RWPE2 (cell line): ENCODE measurements at regions not wholly inside any gene's neighbourhood (a gene's known extent, or its start where the extent isn't known, plus 50 kb on each side); places are given as distances from the start of the nearest gene placed in this dataset.

Source experiments
- ATAC-seq: fragments of 200-7000 bp; cut with Tn5 transposase; 3 replicates; pipeline ENCODE4 v1.9.1; 2021; ENCODE audit warnings: low read depth
- DNase-seq: peaks from one replicate; pipeline ENCODE4 v3.0.0-alpha.2; 2020; ENCODE audit warnings: low spot score
- H3K27ac ChIP-seq: fragments of 450-650 bp; 2 replicates; pipeline ENCODE4 v1.5.1; 2017; ENCODE audit warnings: mild to moderate bottlenecking; ENCODE audit not compliant: poor library complexity, severe bottlenecking
- H3K27me3 ChIP-seq: fragments of 250-450 bp; sonication (Bioruptor Pico); 2 replicates; pipeline ENCODE4 v1.5.1; 2021; ENCODE audit warnings: mild to moderate bottlenecking, moderate library complexity; ENCODE audit not compliant: insufficient read depth, poor library complexity, severe bottlenecking
- H3K36me3 ChIP-seq: fragments of 250-450 bp; sonication (Bioruptor Pico); 2 replicates; pipeline ENCODE4 v1.5.1; 2020; ENCODE audit warnings: low read depth, mild to moderate bottlenecking, moderate library complexity
- H3K4me1 ChIP-seq: fragments of 250-450 bp; sonication (Bioruptor Pico); 2 replicates; pipeline ENCODE4 v1.5.1; 2021; ENCODE audit warnings: mild to moderate bottlenecking, moderate library complexity; ENCODE audit not compliant: insufficient read depth, poor library complexity, severe bottlenecking
- H3K4me3 ChIP-seq: fragments of 250-450 bp; sonication (Bioruptor Pico); 2 replicates; pipeline ENCODE4 v1.5.1; 2021; ENCODE audit warnings: mild to moderate bottlenecking, moderate library complexity; ENCODE audit not compliant: severe bottlenecking
- H3K9me3 ChIP-seq: fragments of 250-450 bp; sonication (Bioruptor Pico); 2 replicates; pipeline ENCODE4 v1.5.1; 2021; ENCODE audit warnings: mild to moderate bottlenecking, moderate library complexity; ENCODE audit not compliant: severe bottlenecking
- TF ChIP-seq, protein P1 (sequence below): fragments of 450-650 bp; IDR thresholded peaks from one replicate; pipeline ENCODE4 v1.5.1; 2017; ENCODE audit warnings: mild to moderate bottlenecking, moderate library complexity; ENCODE audit not compliant: poor library complexity, severe bottlenecking

DNA sequence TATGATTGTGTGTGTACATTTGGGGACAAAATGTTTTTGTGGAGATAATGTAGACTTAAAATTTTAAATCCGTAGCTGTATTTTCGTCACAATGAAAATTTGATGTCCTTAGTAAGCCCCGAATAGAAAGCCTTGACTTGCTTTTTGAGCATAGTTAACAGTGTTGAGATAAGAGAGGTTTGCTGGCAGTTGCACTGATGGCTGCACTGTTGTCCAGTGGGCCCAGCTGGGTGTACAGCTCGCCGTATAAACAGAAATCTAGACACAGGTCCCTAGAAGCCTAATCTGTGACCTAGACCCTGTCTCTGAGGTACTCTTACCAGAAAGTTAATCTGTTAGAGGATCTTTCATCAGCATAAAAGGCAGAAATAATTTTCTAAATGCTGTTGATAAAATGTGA, 271.3 kb upstream of the DMRT1 start:
- Histone ChIP-seq H3K4me3 (no peak overlapping the region), H3K36me3 (no peaks in the 10 kb centered on the region), H3K9me3 (no peaks in the 10 kb centered on the region), H3K4me1 (peaks cover 18% of the 10 kb centered on the region), H3K27me3 (no peaks in the 10 kb centered on the region), H3K27ac (no peak overlapping the region)
- DNase-seq (no peak), ATAC-seq (no peak)
- TF ChIP-seq, protein P1, sequence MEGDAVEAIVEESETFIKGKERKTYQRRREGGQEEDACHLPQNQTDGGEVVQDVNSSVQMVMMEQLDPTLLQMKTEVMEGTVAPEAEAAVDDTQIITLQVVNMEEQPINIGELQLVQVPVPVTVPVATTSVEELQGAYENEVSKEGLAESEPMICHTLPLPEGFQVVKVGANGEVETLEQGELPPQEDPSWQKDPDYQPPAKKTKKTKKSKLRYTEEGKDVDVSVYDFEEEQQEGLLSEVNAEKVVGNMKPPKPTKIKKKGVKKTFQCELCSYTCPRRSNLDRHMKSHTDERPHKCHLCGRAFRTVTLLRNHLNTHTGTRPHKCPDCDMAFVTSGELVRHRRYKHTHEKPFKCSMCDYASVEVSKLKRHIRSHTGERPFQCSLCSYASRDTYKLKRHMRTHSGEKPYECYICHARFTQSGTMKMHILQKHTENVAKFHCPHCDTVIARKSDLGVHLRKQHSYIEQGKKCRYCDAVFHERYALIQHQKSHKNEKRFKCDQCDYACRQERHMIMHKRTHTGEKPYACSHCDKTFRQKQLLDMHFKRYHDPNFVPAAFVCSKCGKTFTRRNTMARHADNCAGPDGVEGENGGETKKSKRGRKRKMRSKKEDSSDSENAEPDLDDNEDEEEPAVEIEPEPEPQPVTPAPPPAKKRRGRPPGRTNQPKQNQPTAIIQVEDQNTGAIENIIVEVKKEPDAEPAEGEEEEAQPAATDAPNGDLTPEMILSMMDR: no peak

GRCh38 chr9:571066-571465, 270.4 kb upstream of the DMRT1 start:
- no peaks in the 10 kb centered on the region for H3K9me3 ChIP-seq
- H3K4me3 ChIP-seq: no peak overlapping the region
- peaks cover 18% of the 10 kb centered on the region for H3K4me1 ChIP-seq
- no peak for DNase-seq
- no peak for ATAC-seq
- H3K27me3 ChIP-seq: no peaks in the 10 kb centered on the region
- no peaks in the 10 kb centered on the region for H3K36me3 ChIP-seq
- TF ChIP-seq, protein P1: no peak
- no peak overlapping the region for H3K27ac ChIP-seq

GRCh38 chr9:571741-572140, 269.8 kb upstream of the DMRT1 start:
- H3K4me3 ChIP-seq: no peak overlapping the region
- ATAC-seq (no peak), DNase-seq (no peak)
- TF ChIP-seq, protein P1: no peak
- H3K4me1 ChIP-seq: peaks cover 18% of the 10 kb centered on the region
- H3K27me3 ChIP-seq: no peaks in the 10 kb centered on the region
- no peaks in the 10 kb centered on the region for H3K36me3 ChIP-seq
- no peak overlapping the region for H3K27ac ChIP-seq
- H3K9me3 ChIP-seq: no peaks in the 10 kb centered on the region

DNA sequence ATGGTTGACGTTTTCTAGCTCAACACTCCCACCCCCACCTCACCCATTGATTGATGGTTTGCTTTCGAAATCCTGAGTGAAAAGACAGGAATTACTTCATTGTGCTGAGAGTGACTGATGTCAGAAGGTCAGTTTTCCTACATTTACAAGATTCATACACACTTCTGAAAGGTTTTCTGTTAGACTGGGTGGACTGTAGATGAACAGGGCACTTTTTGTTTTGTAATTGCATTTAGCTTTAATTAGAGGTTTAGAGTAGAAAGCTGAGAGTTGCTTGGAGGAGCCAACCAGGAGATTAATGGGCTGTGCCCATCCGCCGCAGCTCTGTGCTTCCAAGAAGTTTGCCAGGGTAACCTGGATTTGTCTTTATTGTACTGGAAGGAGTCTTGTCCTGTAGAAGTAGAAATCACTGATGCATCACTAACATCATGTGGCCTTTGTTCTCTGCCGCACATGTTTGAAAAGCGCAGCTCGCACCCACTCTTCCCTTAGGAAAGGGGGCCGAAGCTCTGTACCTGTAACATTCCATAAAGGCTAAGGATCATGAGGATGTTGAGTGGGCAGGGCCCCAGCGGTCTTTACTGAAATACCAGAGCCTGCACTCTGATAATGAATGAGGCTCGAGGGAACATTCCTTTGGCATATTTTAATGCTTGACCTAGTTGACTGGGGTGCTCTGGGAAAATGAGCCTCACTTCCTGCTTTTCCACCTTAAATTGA, 267.6 kb upstream of the DMRT1 start:
- Histone ChIP-seq H3K27me3 (no peaks in the 10 kb centered on the region), H3K9me3 (no peaks in the 10 kb centered on the region), H3K27ac (no peak overlapping the region), H3K36me3 (no peaks in the 10 kb centered on the region), H3K4me1 (peaks cover 18% of the 10 kb centered on the region), H3K4me3 (no peak overlapping the region)
- TF ChIP-seq, protein P1: no peak
- no peak for DNase-seq
- peak; percentile 70; the same call in 2 of the 3 replicates for ATAC-seq

GRCh38 chr9:575139-575538, 266.4 kb upstream of the DMRT1 start:
- Histone ChIP-seq H3K4me3 (no peak overlapping the region), H3K27ac (no peak overlapping the region), H3K9me3 (no peaks in the 10 kb centered on the region), H3K36me3 (no peaks in the 10 kb centered on the region), H3K27me3 (no peaks in the 10 kb centered on the region), H3K4me1 (peaks cover 18% of the 10 kb centered on the region)
- TF ChIP-seq, protein P1: no peak
- no peak for ATAC-seq
- no peak for DNase-seq
